Esophagus (tissue), 2 donors: ENCODE measurements at regions not wholly inside any gene's neighbourhood (a gene's known extent, or its start where the extent isn't known, plus 50 kb on each side); places are given as distances from the start of the nearest gene placed in this dataset.

Source experiments
- H3K27ac ChIP-seq, 2 donors: one replicate each; pipeline ENCODE4 v1.5.1; 2013; ENCODE audit warnings: low read depth in 2 of 2, mild to moderate bottlenecking in 2 of 2, inconsistent platforms in 1 of 2, low read length in 1 of 2, moderate library complexity in 1 of 2
- H3K27me3 ChIP-seq, 2 donors: one replicate each; pipeline ENCODE4 v1.6.1; 2013; ENCODE audit warnings: low read length in 2 of 2, control low read depth in 1 of 2, mild to moderate bottlenecking in 1 of 2; ENCODE audit not compliant: insufficient read depth in 2 of 2, control insufficient read depth in 1 of 2
- H3K36me3 ChIP-seq, 2 donors: one replicate each; pipeline ENCODE4 v1.6.1; 2013; ENCODE audit warnings: low read length in 1 of 2; ENCODE audit not compliant: control insufficient read depth in 2 of 2, insufficient read depth in 2 of 2
- H3K4me1 ChIP-seq, 2 donors: one replicate each; pipeline ENCODE4 v1.6.1; 2013; ENCODE audit warnings: low read length in 1 of 2; ENCODE audit not compliant: control insufficient read depth in 2 of 2, insufficient read depth in 2 of 2
- H3K4me3 ChIP-seq, 2 donors: one replicate each; pipeline ENCODE4 v1.5.1; 2013; ENCODE audit warnings: low read length in 2 of 2, mild to moderate bottlenecking in 2 of 2, low read depth in 1 of 2, moderate library complexity in 1 of 2
- H3K9me3 ChIP-seq, 2 donors: one replicate each; pipeline ENCODE4 v1.6.1; 2013; ENCODE audit warnings: mild to moderate bottlenecking in 2 of 2, low read depth in 1 of 2, low read length in 1 of 2, moderate library complexity in 1 of 2; ENCODE audit not compliant: control insufficient read depth in 2 of 2, insufficient read depth in 1 of 2
- WGBS, 2 donors: extraction: QIAGEN DNeasy Blood & Tissue Kit; methylation state at CpG; one replicate each; pipeline ENCODE4 v1.1.7; 2013; 5-methylcytosine and 5-hydroxymethylcytosine counted together
- donor health status: healthy with polysubstance abuse.
- donor health status: Bipolar disorder and iron deficiency.

GRCh38 chr9:134967547-134967930, 49.8 kb upstream of the FCN1 start:
- Histone ChIP-seq H3K4me3 (no peak overlapping the region), H3K4me1 (no peaks in the 10 kb centered on the region), H3K9me3 (no peaks in the 10 kb centered on the region), H3K27ac (no peak overlapping the region), H3K36me3 (no peaks in the 10 kb centered on the region), H3K27me3 (peaks cover 0 to 3% of the 10 kb centered on the region in 2 donors)
- WGBS, 2 donors = 56 to 62% methylated on average over 13 of the region's 13 CpGs

GRCh38 chr9:134968011-134968822, 50.5 kb upstream of the FCN1 start:
- Histone ChIP-seq H3K4me1 (no peaks in the 10 kb centered on the region), H3K9me3 (no peaks in the 10 kb centered on the region), H3K27me3 (peaks cover 0 to 3% of the 10 kb centered on the region in 2 donors), H3K27ac (no peak overlapping the region), H3K4me3 (no peak overlapping the region), H3K36me3 (no peaks in the 10 kb centered on the region)
- 59 to 60% methylated on average over 18 of the region's 18 CpGs for WGBS, 2 donors

GRCh38 chr9:134968823-134969090, 51.0 kb upstream of the FCN1 start:
- Histone ChIP-seq H3K4me1 (no peaks in the 10 kb centered on the region), H3K36me3 (no peaks in the 10 kb centered on the region), H3K27ac (no peak overlapping the region), H3K4me3 (no peak overlapping the region), H3K27me3 (peaks cover 0 to 3% of the 10 kb centered on the region in 2 donors), H3K9me3 (no peaks in the 10 kb centered on the region)
- 78 to 81% methylated on average over 3 of the region's 3 CpGs for WGBS, 2 donors

- Histone ChIP-seq H3K4me3 (no peak overlapping the region), H3K27me3 (peaks cover 0 to 3% of the 10 kb centered on the region in 2 donors), H3K36me3 (no peaks in the 10 kb centered on the region), H3K9me3 (no peaks in the 10 kb centered on the region), H3K4me1 (no peaks in the 10 kb centered on the region), H3K27ac (no peak overlapping the region)
- WGBS, 2 donors = 81 to 85% methylated on average over 15 of the region's 15 CpGs
Measured at GRCh38 chr9:134969156-134970045, 51.7 kb upstream of the FCN1 start.

- H3K4me1 ChIP-seq = no peaks in the 10 kb centered on the region
- no peak overlapping the region for H3K4me3 ChIP-seq
- WGBS, 2 donors = 90 to 91% methylated on average over 6 of the region's 6 CpGs
- no peak overlapping the region for H3K27ac ChIP-seq
- H3K9me3 ChIP-seq = no peaks in the 10 kb centered on the region
- H3K36me3 ChIP-seq = no peaks in the 10 kb centered on the region
- H3K27me3 ChIP-seq = peaks cover 0 to 3% of the 10 kb centered on the region in 2 donors
Measured at GRCh38 chr9:134970198-134970597, 52.5 kb upstream of the FCN1 start.

- peaks cover 0 to 3% of the 10 kb centered on the region in 2 donors for H3K27me3 ChIP-seq
- no peaks in the 10 kb centered on the region for H3K36me3 ChIP-seq
- no peak overlapping the region for H3K4me3 ChIP-seq
- 50 to 53% methylated on average over 7 of the region's 7 CpGs for WGBS, 2 donors
- H3K27ac ChIP-seq = no peak overlapping the region
- no peaks in the 10 kb centered on the region for H3K4me1 ChIP-seq
- H3K9me3 ChIP-seq = no peaks in the 10 kb centered on the region
Measured at GRCh38 chr9:134970719-134971118, 53.0 kb upstream of the FCN1 start.

GRCh38 chr9:134971196-134971595, 53.5 kb upstream of the FCN1 start:
- H3K9me3 ChIP-seq = no peaks in the 10 kb centered on the region
- peaks cover 0 to 3% of the 10 kb centered on the region in 2 donors for H3K27me3 ChIP-seq
- H3K27ac ChIP-seq = no peak overlapping the region
- H3K36me3 ChIP-seq = no peaks in the 10 kb centered on the region
- 79 to 84% methylated on average over 7 of the region's 7 CpGs for WGBS, 2 donors
- H3K4me1 ChIP-seq = no peaks in the 10 kb centered on the region
- no peak overlapping the region for H3K4me3 ChIP-seq

- Histone ChIP-seq H3K9me3 (no peaks in the 10 kb centered on the region), H3K27ac (no peak overlapping the region), H3K4me3 (no peak overlapping the region), H3K27me3 (peaks cover 0 to 3% of the 10 kb centered on the region in 2 donors), H3K36me3 (no peaks in the 10 kb centered on the region), H3K4me1 (no peaks in the 10 kb centered on the region)
- 85 to 87% methylated on average over 4 of the region's 4 CpGs for WGBS, 2 donors
Measured at GRCh38 chr9:134971696-134972095, 54.0 kb upstream of the FCN1 start.

- no peak overlapping the region for H3K4me3 ChIP-seq
- no peaks in the 10 kb centered on the region for H3K4me1 ChIP-seq
- no peaks in the 10 kb centered on the region for H3K36me3 ChIP-seq
- H3K27ac ChIP-seq = no peak overlapping the region
- H3K27me3 ChIP-seq = peaks cover 0 to 3% of the 10 kb centered on the region in 2 donors
- WGBS, 2 donors = 83 to 88% methylated on average over 9 of the region's 9 CpGs
- no peaks in the 10 kb centered on the region for H3K9me3 ChIP-seq
Measured at GRCh38 chr9:134972140-134972539, 54.4 kb upstream of the FCN1 start.
